NCI-H1930 (cell line): ENCODE measurements at regions not wholly inside any gene's neighbourhood (a gene's known extent, or its start where the extent isn't known, plus 50 kb on each side); places are given as distances from the start of the nearest gene placed in this dataset.

ENCODE experiments used
- DNase-seq, 2 experiments: peaks; one replicate each; lab custom pipeline; 2025; lab: John Stamatoyannopoulos, UW

- no peak for DNase-seq
These were observed 398.4 kb downstream of the METTL4 start for GRCh38 chr18:2172881-2173280.

- DNase-seq: no peak
These were observed 397.8 kb downstream of the METTL4 start for GRCh38 chr18:2173486-2173885.

GRCh38 chr18:2178036-2178435 lies 393.3 kb downstream of the METTL4 start:
- no peak for DNase-seq

GRCh38 chr18:2179498-2180183 lies 391.7 kb downstream of the METTL4 start:
- DNase-seq: no peak

GRCh38 chr18:2180586-2180985 lies 390.7 kb downstream of the METTL4 start:
- no peak for DNase-seq

GRCh38 chr18:2183432-2183831 lies 387.9 kb downstream of the METTL4 start:
- no peak for DNase-seq

GRCh38 chr18:2186967-2187366 lies 384.3 kb downstream of the METTL4 start:
- no peak for DNase-seq

GRCh38 chr18:2188258-2188657 lies 383.0 kb downstream of the METTL4 start:
- no peak for DNase-seq

GRCh38 chr18:2191180-2191790 lies 380.0 kb downstream of the METTL4 start:
- no peak for DNase-seq

GRCh38 chr18:2192562-2192961 lies 378.7 kb downstream of the METTL4 start:
- no peak for DNase-seq

- DNase-seq: no peak
These were observed 373.4 kb downstream of the METTL4 start for GRCh38 chr18:2197946-2198345.

- no peak for DNase-seq
These were observed 372.2 kb downstream of the METTL4 start for GRCh38 chr18:2199060-2199459.

GRCh38 chr18:2201036-2201600 lies 370.2 kb downstream of the METTL4 start:
- no peak for DNase-seq

- no peak for DNase-seq
These were observed 366.6 kb downstream of the METTL4 start for GRCh38 chr18:2204736-2205135.

- DNase-seq: no peak
These were observed 364.0 kb downstream of the METTL4 start for GRCh38 chr18:2207294-2207693.

- no peak for DNase-seq
These were observed 358.6 kb downstream of the METTL4 start for GRCh38 chr18:2212598-2213205.

GRCh38 chr18:2213905-2214304 lies 357.4 kb downstream of the METTL4 start:
- DNase-seq: no peak

GRCh38 chr18:2217356-2217755 lies 353.9 kb downstream of the METTL4 start:
- DNase-seq: no peak

GRCh38 chr18:2218101-2218500 lies 353.2 kb downstream of the METTL4 start:
- DNase-seq: no peak

GRCh38 chr18:2219706-2220105 lies 351.6 kb downstream of the METTL4 start:
- no peak for DNase-seq

- DNase-seq: no peak
These were observed 348.8 kb downstream of the METTL4 start for GRCh38 chr18:2222270-2223185.

- DNase-seq: no peak
These were observed 347.9 kb downstream of the METTL4 start for GRCh38 chr18:2223449-2223848.
